ENCODE measurements at regions not wholly inside any gene's neighbourhood (a gene's known extent, or its start where the extent isn't known, plus 50 kb on each side); places are given as distances from the start of the nearest gene placed in this dataset.
"Not testable (repeated sequence)": the region's sequence is repeated elsewhere in the genome, so short reads cannot be mapped to it uniquely, and the experiment has no call there.

- DNase-seq; intact Hi-C loops (cut with DNase I): not testable (repeated sequence)
Observed at GRCh38 chr2:173532732-173533531, 178.3 kb downstream of the CDCA7 start.

GRCh38 chr2:173537694-173538093 is 183.0 kb downstream of the CDCA7 start:
- DNase-seq, result no peak
- intact Hi-C loops (cut with DNase I), result no loop called here

- intact Hi-C loops (cut with DNase I), result no loop called here
- DNase-seq, result no peak
Observed at GRCh38 chr2:173539615-173540014, 184.9 kb downstream of the CDCA7 start.

- intact Hi-C loops (cut with DNase I), result no loop called here
- no peak for DNase-seq
Observed at GRCh38 chr2:173544641-173545363, 190.1 kb downstream of the CDCA7 start.

- intact Hi-C loops (cut with DNase I), result no loop called here
- DNase-seq, result no peak
Observed at GRCh38 chr2:173545364-173545763, 190.7 kb downstream of the CDCA7 start.

GRCh38 chr2:173547499-173547898 is 192.8 kb downstream of the CDCA7 start:
- intact Hi-C loops (cut with DNase I), result no loop called here
- DNase-seq, result peak in 5 of 42 donors; percentile 3 to 16 (median 12)

- no peak for DNase-seq
Observed at GRCh38 chr2:173550143-173550542, 195.5 kb downstream of the CDCA7 start.

GRCh38 chr2:173552531-173552930 is 197.9 kb downstream of the CDCA7 start:
- no peak for DNase-seq
- intact Hi-C loops (cut with DNase I), result no loop called here

More at GRCh38 chr2:173550143-173550542, 195.5 kb downstream of the CDCA7 start:
- intact Hi-C loops (cut with DNase I), result no loop called here

- intact Hi-C loops (cut with DNase I), result no loop called here
- DNase-seq, result no peak
Observed at GRCh38 chr2:173553593-173553992, 198.9 kb downstream of the CDCA7 start.

GRCh38 chr2:173555833-173556232 is 201.2 kb downstream of the CDCA7 start:
- intact Hi-C loops (cut with DNase I), result no loop called here
- DNase-seq, result peak in 5 of 42 donors; percentile 2 to 23 (median 10)

GRCh38 chr2:173556816-173557215 is 202.1 kb downstream of the CDCA7 start:
- DNase-seq, result no peak
- intact Hi-C loops (cut with DNase I), result no loop called here

GRCh38 chr2:173557497-173557896 is 202.8 kb downstream of the CDCA7 start:
- intact Hi-C loops (cut with DNase I), result no loop called here
- DNase-seq, result no peak

- DNase-seq, result no peak
- intact Hi-C loops (cut with DNase I), result no loop called here
Observed at GRCh38 chr2:173567493-173567892, 212.8 kb downstream of the CDCA7 start.

GRCh38 chr2:173568054-173568453 is 213.4 kb downstream of the CDCA7 start:
- DNase-seq, result peak in 2 of 42 donors; percentile 2 to 37

GRCh38 chr2:173571021-173571821 is 216.5 kb downstream of the CDCA7 start:
- intact Hi-C loops (cut with DNase I), result no loop called here
- peak in 21 of 42 donors; percentile 1 to 47 (median 17) for DNase-seq

More at GRCh38 chr2:173568054-173568453, 213.4 kb downstream of the CDCA7 start:
- intact Hi-C loops (cut with DNase I), result no loop called here

GRCh38 chr2:173571887-173572680 is 217.4 kb downstream of the CDCA7 start:
- intact Hi-C loops (cut with DNase I), result no loop called here
- no peak for DNase-seq

GRCh38 chr2:173572848-173573247 is 218.2 kb downstream of the CDCA7 start:
- intact Hi-C loops (cut with DNase I), result no loop called here
- DNase-seq, result no peak

GRCh38 chr2:173573782-173574181 is 219.1 kb downstream of the CDCA7 start:
- intact Hi-C loops (cut with DNase I); DNase-seq: not testable (repeated sequence)
